Upper lobe of left lung (tissue), 6 donors: ENCODE measurements at regions not wholly inside any gene's neighbourhood (a gene's known extent, or its start where the extent isn't known, plus 50 kb on each side); places are given as distances from the start of the nearest gene placed in this dataset.

Source experiments
- ATAC-seq, 2 donors: fragments of 200-7000 bp; cut with Tn5 transposase; one replicate each; pipeline ENCODE4 v1.9.1; 2022; ENCODE audit warnings: mild to moderate bottlenecking in 2 of 2, moderate library complexity in 2 of 2; ENCODE audit not compliant: low FRiP score in 2 of 2
- DNase-seq, 2 donors: peaks; one replicate each; pipeline ENCODE4 v3.0.0-alpha.2; 2019 to 2020
- H3K27ac ChIP-seq, 4 donors: fragments of 200-600 bp; sonication (generic); one replicate each; pipeline ENCODE4 v1.5.1; 2016 to 2019
- H3K27me3 ChIP-seq, 4 donors: fragments of 200-600 bp; sonication (generic); one replicate each; pipeline ENCODE4 v1.5.1; 2017 to 2019
- H3K36me3 ChIP-seq, 4 donors: fragments of 200-600 bp; sonication (generic); one replicate each; pipeline ENCODE4 v1.5.1; 2016 to 2019
- H3K4me1 ChIP-seq, 4 donors: fragments of 200-600 bp; sonication (generic); one replicate each; pipeline ENCODE4 v1.5.1; 2018 to 2019
- H3K4me3 ChIP-seq, 4 donors: fragments of 200-600 bp; sonication (generic); one replicate each; pipeline ENCODE4 v1.5.1; 2017 to 2019; ENCODE audit warnings: mild to moderate bottlenecking in 2 of 4, moderate library complexity in 1 of 4
- H3K9me3 ChIP-seq, 4 donors: fragments of 200-600 bp; sonication (generic); one replicate each; pipeline ENCODE4 v1.5.1; 2018 to 2019
- EP300 ChIP-seq, 4 donors: sonication (generic); formaldehyde crosslinking; IDR thresholded peaks; one replicate each; pipeline ENCODE4 v1.5.1; 2017; ENCODE audit warnings: antibody characterized with exemption in 4 of 4, control low read depth in 2 of 4
- POLR2A ChIP-seq, 4 donors: fragments of 450-650 bp; IDR thresholded peaks; one replicate each; pipeline ENCODE4 v1.5.1; 2016 to 2017; ENCODE audit warnings: antibody characterized with exemption in 4 of 4, mild to moderate bottlenecking in 2 of 4
- POLR2AphosphoS5 ChIP-seq, 2 donors: sonication (generic); formaldehyde crosslinking; IDR thresholded peaks; one replicate each; pipeline ENCODE4 v1.5.1; 2017; ENCODE audit warnings: antibody characterized with exemption in 2 of 2
- WGBS, 2 donors: methylation state at CpG; one replicate each; pipeline ENCODE4 v1.1.5; 2017 to 2018; 5-methylcytosine and 5-hydroxymethylcytosine counted together
- TF ChIP-seq, protein P1 (sequence below), 6 experiments: fragments of 450-650 bp in 4 of 6; fragments of 200-600 bp in 2 of 6; sonication (generic) in 2 of 6; IDR thresholded peaks; one replicate each; pipeline ENCODE4 v1.5.1; 2016 to 2019; ENCODE audit warnings: antibody characterized with exemption in 6 of 6
- donor health status: DM: no; HTN: no; CAD: no; lungs with moderate emphysema.
- donor health status: DM: no; HTN: yes; CAD: no; lungs with severe emphysema.

DNA sequence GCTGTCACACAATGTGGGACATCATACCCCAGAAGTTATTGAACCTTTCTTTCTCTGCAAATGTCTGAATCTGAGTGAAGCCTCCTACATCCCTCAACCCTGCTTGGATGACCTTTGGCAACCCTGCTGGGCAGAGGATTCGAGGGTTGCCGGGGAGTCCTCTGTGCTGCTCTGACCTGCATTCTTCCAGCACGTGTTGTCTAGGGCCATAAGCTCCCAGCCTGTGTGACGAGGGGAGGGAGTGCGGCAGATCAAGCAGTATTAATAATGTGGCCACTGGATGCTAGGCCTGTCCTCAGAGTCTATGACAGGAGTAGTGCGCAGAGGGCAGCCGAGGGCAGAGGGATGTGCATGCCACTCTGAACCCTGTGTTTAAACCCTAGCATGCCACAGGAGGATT is 58.8 kb downstream of the RPL37A start:
- H3K27me3 ChIP-seq: no peaks in the 10 kb centered on the region
- no peak for ATAC-seq
- no peak overlapping the region for H3K4me3 ChIP-seq
- H3K9me3 ChIP-seq: no peaks in the 10 kb centered on the region
- WGBS, 2 donors: 88 to 95% methylated on average over 7 of the region's 7 CpGs
- TF ChIP-seq POLR2AphosphoS5 (IDR thresholded peaks at IDR 0.05) (no peak), EP300 (IDR thresholded peaks at IDR 0.05) (no peak)
- DNase-seq: no peak
- H3K36me3 ChIP-seq: no peaks in the 10 kb centered on the region
- H3K27ac ChIP-seq: no peak overlapping the region
- H3K4me1 ChIP-seq: peaks cover 10 to 18% (median 15%) of the 10 kb centered on the region in 4 donors

DNA sequence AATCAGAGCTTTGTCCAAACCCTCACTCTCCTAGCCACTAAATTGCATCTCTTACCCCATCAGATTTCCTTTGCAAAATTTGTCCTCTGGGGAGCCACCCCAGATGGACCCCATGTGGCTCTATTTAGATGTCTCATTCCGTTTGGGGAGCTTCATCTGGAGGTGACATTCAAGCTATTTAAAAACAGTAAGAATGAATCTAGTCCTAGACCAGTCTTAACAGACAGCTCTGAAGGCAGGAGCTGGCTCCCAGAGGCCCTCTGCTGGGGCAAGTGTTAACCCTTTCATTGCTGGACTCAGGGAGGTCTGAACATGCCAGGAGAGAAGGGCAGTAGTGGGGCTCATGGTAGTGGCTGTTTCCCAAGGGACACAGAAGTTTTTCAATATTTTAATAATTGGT is 59.2 kb downstream of the RPL37A start:
- 75 to 79% methylated on average over 1 of the region's 1 CpG for WGBS, 2 donors
- H3K36me3 ChIP-seq: no peaks in the 10 kb centered on the region
- H3K27me3 ChIP-seq: no peaks in the 10 kb centered on the region
- TF ChIP-seq EP300 (IDR thresholded peaks at IDR 0.05): no peak
- no peak for TF ChIP-seq POLR2AphosphoS5 (IDR thresholded peaks at IDR 0.05)
- TF ChIP-seq, protein P1, sequence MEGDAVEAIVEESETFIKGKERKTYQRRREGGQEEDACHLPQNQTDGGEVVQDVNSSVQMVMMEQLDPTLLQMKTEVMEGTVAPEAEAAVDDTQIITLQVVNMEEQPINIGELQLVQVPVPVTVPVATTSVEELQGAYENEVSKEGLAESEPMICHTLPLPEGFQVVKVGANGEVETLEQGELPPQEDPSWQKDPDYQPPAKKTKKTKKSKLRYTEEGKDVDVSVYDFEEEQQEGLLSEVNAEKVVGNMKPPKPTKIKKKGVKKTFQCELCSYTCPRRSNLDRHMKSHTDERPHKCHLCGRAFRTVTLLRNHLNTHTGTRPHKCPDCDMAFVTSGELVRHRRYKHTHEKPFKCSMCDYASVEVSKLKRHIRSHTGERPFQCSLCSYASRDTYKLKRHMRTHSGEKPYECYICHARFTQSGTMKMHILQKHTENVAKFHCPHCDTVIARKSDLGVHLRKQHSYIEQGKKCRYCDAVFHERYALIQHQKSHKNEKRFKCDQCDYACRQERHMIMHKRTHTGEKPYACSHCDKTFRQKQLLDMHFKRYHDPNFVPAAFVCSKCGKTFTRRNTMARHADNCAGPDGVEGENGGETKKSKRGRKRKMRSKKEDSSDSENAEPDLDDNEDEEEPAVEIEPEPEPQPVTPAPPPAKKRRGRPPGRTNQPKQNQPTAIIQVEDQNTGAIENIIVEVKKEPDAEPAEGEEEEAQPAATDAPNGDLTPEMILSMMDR (IDR thresholded peaks at IDR 0.05): no peak
- TF ChIP-seq POLR2A (IDR thresholded peaks at IDR 0.05): no peak
- H3K9me3 ChIP-seq: no peaks in the 10 kb centered on the region
- DNase-seq (no peak), ATAC-seq (no peak)
- H3K4me3 ChIP-seq: no peak overlapping the region
- peaks cover 10 to 18% (median 15%) of the 10 kb centered on the region in 4 donors for H3K4me1 ChIP-seq
- no peak overlapping the region for H3K27ac ChIP-seq

- Histone ChIP-seq H3K27ac (no peak overlapping the region), H3K27me3 (no peaks in the 10 kb centered on the region), H3K9me3 (no peaks in the 10 kb centered on the region), H3K4me3 (no peak overlapping the region), H3K4me1 (peaks cover 9 to 13% (median 12%) of the 10 kb centered on the region in 4 donors), H3K36me3 (no peaks in the 10 kb centered on the region)
- TF ChIP-seq EP300 (IDR thresholded peaks at IDR 0.05): no peak
- TF ChIP-seq, protein P1 (IDR thresholded peaks at IDR 0.05): no peak
- TF ChIP-seq POLR2AphosphoS5 (IDR thresholded peaks at IDR 0.05): no peak
- no peak for TF ChIP-seq POLR2A (IDR thresholded peaks at IDR 0.05)
- no peak for DNase-seq
- 80 to 83% methylated on average over 2 to 3 of the region's 3 CpGs for WGBS, 2 donors
- no peak for ATAC-seq
Observed at GRCh38 chr2:216559625-216560156, 61.0 kb downstream of the RPL37A start.

DNA sequence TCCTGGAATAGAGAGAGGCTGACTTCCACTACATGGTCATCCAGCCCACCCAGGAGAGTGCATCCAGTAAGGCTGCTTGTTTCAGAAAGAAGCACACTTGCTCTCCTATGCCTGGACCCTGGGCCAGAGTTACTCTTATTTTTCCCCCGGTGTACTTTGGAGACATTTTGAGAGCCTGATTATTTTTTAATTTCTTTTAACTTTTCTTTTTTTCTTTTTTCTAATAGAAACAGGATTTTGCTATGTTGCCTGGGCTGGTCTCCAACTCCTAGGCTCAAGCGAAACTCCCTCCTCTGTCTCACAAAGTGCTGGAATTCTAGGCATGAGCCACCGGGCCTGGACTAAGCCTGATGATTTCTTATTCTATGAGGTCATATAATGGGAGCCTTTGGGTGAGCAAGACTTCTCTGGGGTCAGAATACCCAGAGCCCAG is 62.2 kb downstream of the RPL37A start:
- Histone ChIP-seq H3K9me3 (no peaks in the 10 kb centered on the region), H3K4me3 (no peak overlapping the region), H3K27ac (no peak overlapping the region), H3K4me1 (peaks cover 0 to 3% (median under 1%) of the 10 kb centered on the region in 4 donors), H3K36me3 (no peaks in the 10 kb centered on the region), H3K27me3 (no peaks in the 10 kb centered on the region)
- DNase-seq: no peak
- TF ChIP-seq, protein P1 (IDR thresholded peaks at IDR 0.05): no peak
- TF ChIP-seq POLR2A (IDR thresholded peaks at IDR 0.05): no peak
- no peak for TF ChIP-seq POLR2AphosphoS5 (IDR thresholded peaks at IDR 0.05)
- no peak for TF ChIP-seq EP300 (IDR thresholded peaks at IDR 0.05)
- peak in 1 of 2 donors; percentile 81 for ATAC-seq
- 62 to 73% methylated on average over 3 of the region's 3 CpGs for WGBS, 2 donors

DNA sequence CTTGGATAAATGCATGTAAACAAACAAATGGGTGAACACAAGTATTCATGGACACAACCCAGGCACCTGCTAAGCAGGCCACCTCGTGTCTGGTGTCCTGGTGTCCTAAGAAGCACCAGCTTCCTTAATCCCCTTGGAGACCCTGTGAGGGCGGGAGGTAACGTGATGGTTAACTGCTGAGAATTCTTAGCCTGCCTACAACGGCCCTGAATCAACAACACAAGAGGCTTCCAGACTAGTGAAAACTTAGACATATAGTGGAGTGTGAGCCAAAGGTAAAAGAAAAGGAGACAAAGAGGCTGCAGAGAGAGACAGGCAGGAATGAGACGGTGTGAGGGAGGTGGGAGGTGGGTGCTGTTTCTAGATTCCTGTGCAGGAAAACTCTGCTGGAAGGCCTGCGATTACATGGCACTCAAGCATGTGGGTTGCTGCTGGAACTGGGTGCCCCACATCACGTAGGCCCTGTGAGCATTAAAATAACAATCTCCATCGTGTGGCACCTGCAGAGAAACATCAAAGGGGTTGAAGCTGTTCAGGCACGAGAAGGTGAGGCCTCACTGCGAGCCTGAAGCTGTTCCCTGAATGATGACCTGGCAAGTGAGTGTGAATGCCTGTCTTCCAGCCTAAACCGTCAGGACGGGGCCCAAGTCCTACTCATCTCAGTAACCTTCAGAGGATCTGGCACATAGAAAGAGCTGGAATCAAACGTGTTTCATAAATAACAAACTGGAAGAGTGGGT is 64.2 kb downstream of the RPL37A start:
- H3K36me3 ChIP-seq: no peaks in the 10 kb centered on the region
- TF ChIP-seq POLR2AphosphoS5 (IDR thresholded peaks at IDR 0.05) (no peak), EP300 (IDR thresholded peaks at IDR 0.05) (no peak), POLR2A (IDR thresholded peaks at IDR 0.05) (no peak)
- TF ChIP-seq, protein P1 (IDR thresholded peaks at IDR 0.05): no peak
- no peak overlapping the region for H3K27ac ChIP-seq
- WGBS, 2 donors: 80 to 81% methylated on average over 12 to 13 of the region's 13 CpGs
- no peaks in the 10 kb centered on the region for H3K9me3 ChIP-seq
- no peaks in the 10 kb centered on the region for H3K27me3 ChIP-seq
- peaks cover 0 to 3% (median 0%) of the 10 kb centered on the region in 4 donors for H3K4me1 ChIP-seq
- ATAC-seq (no peak), DNase-seq (no peak)
- no peak overlapping the region for H3K4me3 ChIP-seq
